GM21381 (cell line): ENCODE measurements at regions not wholly inside any gene's neighbourhood (a gene's known extent, or its start where the extent isn't known, plus 50 kb on each side); places are given as distances from the start of the nearest gene placed in this dataset.

Experiments
- ATAC-seq: cut with Tn5 transposase; IDR thresholded peaks from one replicate; pipeline ENCODE4 v1.9.1; 2021; ENCODE audit warnings: mild to moderate bottlenecking, moderate library complexity; ENCODE audit not compliant: unreplicated experiment

DNA sequence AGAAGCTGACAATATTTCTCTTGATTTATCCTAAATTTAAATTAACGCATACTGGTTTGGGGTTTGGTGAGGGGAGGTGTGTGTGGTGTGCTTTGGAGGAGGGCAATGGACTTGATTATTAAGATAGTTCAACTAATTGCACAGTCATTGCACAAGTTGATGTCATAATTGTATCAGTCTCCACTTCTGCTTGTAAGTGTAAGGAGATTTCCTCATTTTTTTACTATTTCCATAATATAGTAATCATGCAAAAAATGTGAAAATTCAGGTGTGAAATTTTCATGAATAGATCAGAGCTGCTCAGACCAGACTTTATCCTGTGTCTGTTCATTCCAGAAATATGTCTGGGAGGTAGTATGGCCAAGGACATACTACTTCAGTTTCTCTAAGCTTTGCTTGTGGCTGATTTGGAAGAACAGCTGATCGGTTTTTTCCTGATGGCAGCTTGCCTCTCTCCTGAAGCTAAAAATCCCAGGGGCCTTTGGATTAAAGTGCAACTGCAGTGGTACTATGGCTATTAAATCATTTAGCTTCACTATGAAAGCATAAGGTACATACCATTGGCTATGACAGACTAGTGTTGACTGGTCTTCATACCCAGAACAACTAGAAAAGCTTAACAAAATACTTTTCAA is 201.8 kb upstream of the MIR17HG start:
- no peak for ATAC-seq

DNA sequence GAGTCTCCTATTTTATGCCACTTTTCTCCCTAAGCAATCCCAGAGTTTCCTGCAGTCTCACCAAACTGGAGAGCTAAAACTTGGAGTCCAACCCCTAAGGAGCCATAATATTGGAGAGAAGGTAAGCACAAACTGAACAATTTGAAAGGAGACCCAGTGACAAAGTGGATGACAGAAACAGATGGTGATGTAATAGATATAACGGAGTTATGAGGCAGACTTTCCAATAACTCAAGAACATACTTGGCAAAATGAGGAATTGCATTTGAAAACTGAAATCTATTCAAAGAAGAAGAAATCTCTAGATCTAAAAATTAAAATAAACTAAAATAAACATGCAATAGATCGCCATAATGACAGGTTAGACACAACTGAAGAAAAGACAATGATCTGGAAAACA is 200.9 kb upstream of the MIR17HG start:
- no peak for ATAC-seq

DNA sequence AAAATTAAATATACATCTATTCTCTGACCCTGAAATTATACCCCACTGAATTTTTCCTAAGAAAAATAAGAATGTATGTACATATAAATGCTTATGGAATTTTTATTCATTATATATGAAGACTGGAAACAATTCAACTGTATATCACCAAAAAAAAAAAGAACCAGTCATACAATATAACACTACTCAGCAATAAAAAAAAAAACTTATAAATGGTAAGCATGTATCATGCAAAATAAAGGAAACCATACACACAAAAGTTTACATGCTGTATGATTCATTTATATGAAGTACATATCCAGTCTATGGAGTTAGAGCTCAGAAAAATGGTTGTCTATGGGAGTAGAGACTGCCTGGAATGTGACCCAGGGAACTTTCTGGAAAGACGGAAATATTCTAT is 199.4 kb upstream of the MIR17HG start:
- no peak for ATAC-seq

GRCh38 chr13:91151921-91152320 is 195.6 kb upstream of the MIR17HG start:
- ATAC-seq, result no peak

GRCh38 chr13:91153372-91153771 is 194.1 kb upstream of the MIR17HG start:
- ATAC-seq, result no peak

GRCh38 chr13:91154558-91155353 is 192.7 kb upstream of the MIR17HG start:
- ATAC-seq, result no peak

GRCh38 chr13:91155512-91156114 is 191.9 kb upstream of the MIR17HG start:
- ATAC-seq, result no peak

GRCh38 chr13:91157273-91158016 is 190.0 kb upstream of the MIR17HG start:
- ATAC-seq, result no peak

DNA sequence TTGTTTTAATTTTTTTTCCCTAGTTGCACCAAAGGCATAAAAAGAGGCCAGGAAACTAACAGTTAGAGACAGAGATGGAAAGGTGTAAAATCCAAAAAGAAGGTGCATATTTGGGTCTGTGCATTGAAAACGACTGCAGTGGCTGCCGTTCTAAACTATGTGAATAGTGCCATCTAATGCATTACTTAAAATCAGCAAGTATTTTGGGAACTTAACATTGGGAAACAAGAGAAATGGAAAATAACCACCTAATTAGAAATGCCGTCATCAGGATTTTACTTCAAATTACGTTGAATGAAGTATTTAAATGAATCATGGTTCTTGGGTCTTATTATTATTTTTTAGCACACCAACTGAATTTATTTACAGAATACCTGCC is 189.5 kb upstream of the MIR17HG start:
- no peak for ATAC-seq

GRCh38 chr13:91162180-91162579 is 185.3 kb upstream of the MIR17HG start:
- ATAC-seq, result no peak

DNA sequence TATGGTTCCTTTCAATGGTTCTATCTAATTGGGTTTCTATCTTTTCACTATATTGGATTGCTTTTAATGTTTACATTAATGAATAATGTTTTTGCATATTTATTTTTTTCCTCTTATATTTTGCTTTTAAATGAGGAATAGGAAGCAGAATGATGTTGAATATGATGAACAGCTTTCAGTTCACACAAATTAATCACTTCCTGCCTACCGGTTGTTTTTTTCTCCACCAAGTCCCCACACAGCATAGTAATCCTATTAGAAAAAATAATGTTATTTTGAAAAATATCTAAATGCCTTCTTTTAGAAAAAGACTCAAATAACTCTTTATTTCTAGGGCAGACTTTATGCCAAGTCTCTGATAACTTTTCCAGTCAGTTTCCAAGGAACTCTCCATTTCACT is 184.9 kb upstream of the MIR17HG start:
- ATAC-seq, result no peak

- ATAC-seq, result no peak
These were observed 181.7 kb upstream of the MIR17HG start for GRCh38 chr13:91165758-91166157.

DNA sequence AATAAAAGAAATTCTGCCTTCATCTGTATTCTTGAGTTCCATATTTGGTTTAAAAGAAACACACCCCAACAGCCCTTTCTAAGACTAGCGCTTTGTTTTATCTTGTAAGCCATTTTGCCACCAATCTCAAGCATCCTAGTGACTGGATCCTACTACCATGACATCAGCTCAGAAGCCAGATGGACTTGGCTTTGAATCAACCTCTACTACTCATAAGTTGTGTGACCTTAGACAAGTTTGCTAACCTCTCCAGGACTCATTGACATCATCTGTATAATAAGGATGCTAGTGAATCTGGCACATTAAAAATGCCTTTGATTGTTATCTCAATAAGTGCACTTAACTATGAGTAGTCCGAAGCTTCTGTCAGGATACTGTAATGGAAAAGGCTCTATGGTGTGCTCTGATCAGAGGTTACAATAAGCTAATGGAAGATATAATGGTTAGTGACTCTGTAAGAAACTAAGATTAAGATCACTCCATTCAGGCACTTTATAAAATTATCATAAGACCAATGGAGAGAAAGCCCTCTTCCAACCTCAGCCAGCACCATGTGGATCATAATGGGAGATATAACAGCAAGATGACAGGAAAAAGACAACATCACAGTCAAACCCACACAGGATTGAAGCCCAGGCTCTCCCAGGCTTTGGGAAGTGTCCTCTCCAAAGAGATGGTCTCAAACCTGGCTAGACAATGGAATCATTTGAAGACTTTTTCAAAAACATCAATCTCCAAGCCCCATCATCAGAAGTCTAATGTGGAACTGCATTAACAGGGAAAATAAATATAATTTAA is 180.6 kb upstream of the MIR17HG start:
- ATAC-seq, result no peak

DNA sequence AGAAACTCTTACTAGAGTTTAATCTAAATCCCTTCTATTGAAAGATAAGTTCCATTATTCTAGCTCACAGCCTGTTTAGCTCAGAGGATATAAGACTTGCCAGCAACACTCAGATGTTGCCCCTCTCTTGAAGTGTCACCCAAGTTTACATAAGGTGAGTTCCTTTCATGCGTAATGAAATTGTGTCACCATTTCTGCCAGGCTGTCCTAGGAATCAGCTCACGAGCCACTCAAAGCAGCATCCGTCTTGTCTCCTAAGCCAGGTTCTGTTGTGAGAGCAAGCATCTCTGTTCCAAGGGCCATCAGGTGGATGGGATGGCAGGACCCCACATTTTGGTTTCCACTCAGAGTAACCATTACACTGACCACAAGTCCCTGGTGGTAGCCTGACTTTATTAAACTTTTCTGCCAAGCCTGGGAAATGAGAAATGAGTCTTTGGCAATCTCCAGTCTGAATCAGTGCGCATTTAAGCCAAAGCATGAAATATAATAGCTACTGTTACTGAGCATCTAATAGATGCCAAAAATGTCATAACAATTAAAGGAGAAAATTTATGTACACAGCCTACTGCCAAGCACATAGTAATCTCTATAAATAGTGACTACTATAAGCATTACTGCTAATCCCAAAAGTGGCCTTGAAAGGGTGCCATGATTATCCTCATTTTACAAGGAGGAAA is 179.6 kb upstream of the MIR17HG start:
- ATAC-seq, result no peak

- no peak for ATAC-seq
These were observed 179.1 kb upstream of the MIR17HG start for GRCh38 chr13:91168386-91168711.

- no peak for ATAC-seq
These were observed 178.0 kb upstream of the MIR17HG start for GRCh38 chr13:91169321-91170050.

DNA sequence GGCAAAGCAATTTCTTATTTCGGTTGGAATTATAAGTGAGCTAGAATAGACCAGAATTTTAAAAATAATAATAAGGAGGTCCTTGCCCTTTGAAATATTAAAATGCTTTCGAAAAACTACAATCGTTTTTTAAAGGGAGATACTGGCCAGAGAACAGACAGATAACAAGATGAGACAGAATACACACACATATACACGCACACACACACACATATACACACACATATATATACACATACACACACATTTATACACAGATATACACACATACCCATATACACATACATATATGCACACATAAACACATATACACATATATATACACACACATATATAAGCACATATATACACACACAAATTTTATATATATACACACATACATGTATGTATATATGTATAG is 175.3 kb upstream of the MIR17HG start:
- ATAC-seq, result no peak

GRCh38 chr13:91174886-91175501 is 172.5 kb upstream of the MIR17HG start:
- no peak for ATAC-seq

GRCh38 chr13:91178099-91178498 is 169.4 kb upstream of the MIR17HG start:
- ATAC-seq, result no peak
